ENCODE measurements at regions not wholly inside any gene's neighbourhood (a gene's known extent, or its start where the extent isn't known, plus 50 kb on each side); places are given as distances from the start of the nearest gene placed in this dataset.

DNA sequence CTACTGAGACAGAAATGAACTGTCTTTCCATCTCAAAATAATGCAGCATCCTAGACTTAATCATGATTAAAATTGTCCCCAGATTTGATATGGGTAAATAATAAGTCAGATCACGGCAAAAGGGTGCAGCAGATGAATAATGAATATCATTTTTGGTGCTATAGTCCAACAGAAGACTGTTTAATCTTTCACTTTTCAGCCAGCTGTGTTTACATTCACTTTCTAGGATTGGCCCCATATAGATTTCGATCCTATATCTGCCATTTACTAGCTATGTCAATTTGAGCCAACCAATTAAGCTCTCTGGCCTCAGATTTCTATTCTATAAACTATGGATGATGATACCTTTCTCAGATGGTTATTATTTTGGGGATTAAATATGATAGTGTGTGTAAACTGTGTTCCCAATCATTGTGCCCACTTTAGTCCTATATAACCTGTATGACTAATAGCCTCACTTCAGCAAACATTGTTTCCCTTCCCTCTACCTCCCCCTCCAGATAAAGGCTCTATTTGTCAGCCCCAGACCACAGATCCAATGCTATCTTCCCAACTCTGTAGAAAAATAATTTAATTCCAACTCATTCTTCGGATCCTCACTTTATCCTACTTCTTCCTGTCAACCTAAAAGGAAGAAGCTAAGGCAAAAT lies 53.6 kb upstream of the NT5E start:
- Histone ChIP-seq H3K4me1 (ENCODE audit: insufficient read depth) (peaks cover 8% of the 10 kb centered on the region), H3K27ac (no peak overlapping the region), H3K9me2 (ENCODE audit: insufficient read depth) (no peaks in the 10 kb centered on the region), H4K20me1 (ENCODE audit: insufficient read depth) (no peaks in the 10 kb centered on the region), H3K27me3 (replicated peaks; ENCODE audit: insufficient read depth) (no peaks in the 10 kb centered on the region), H3K36me3 (ENCODE audit: low read depth) (no peaks in the 10 kb centered on the region), H3K4me2 (ENCODE audit: unreplicated experiment) (no peak overlapping the region), H3K9me3 (ENCODE audit: low read depth) (no peaks in the 10 kb centered on the region), H3F3A (ENCODE audit: insufficient read depth) (no peaks in the 10 kb centered on the region), H2AFZ (no peak overlapping the region), H3K4me3 (no peak overlapping the region), H3K79me2 (ENCODE audit: insufficient read depth) (no peaks in the 10 kb centered on the region), H3K9ac (no peak overlapping the region)
- in situ Hi-C loops (cut with MboI): no loop called here
- TF ChIP-seq EZH2phosphoT487 (IDR thresholded peaks at IDR 0.05; ENCODE audit: insufficient read depth, low read depth) (no peak), EZH2 (IDR thresholded peaks at IDR 0.05; ENCODE audit: insufficient read depth, poor library complexity, severe bottlenecking) (no peak)
- WGBS, 2 experiments (ENCODE audit: low coverage in 1 of 2, low lambda C conversion rate in 2 of 2, missing lambda C conversion rate in 2 of 2): 94 to 98% methylated on average over 3 of the region's 3 CpGs
- no peak for DNase-seq

DNA sequence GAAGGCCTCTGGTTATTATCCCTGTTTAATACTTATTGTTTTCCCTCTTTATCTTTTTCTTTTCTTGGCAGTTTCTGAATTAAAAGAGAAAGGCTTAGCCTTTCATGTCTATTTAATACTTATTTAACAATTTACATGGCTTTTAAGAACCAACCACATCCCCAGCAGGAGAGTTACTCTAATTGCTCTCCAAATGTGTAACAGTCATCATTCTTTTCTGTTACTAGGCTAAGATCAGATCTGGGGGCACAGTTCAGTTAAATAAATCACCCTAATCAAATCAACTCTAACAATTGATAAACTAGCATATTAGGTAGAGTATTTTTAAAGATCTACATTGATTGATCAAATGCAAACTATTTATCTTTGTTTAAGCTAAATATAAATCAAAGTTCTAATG lies 54.1 kb upstream of the NT5E start:
- Histone ChIP-seq H3K36me3 (ENCODE audit: low read depth) (no peaks in the 10 kb centered on the region), H3K27ac (no peak overlapping the region)
- in situ Hi-C loops (cut with MboI): no loop called here

DNA sequence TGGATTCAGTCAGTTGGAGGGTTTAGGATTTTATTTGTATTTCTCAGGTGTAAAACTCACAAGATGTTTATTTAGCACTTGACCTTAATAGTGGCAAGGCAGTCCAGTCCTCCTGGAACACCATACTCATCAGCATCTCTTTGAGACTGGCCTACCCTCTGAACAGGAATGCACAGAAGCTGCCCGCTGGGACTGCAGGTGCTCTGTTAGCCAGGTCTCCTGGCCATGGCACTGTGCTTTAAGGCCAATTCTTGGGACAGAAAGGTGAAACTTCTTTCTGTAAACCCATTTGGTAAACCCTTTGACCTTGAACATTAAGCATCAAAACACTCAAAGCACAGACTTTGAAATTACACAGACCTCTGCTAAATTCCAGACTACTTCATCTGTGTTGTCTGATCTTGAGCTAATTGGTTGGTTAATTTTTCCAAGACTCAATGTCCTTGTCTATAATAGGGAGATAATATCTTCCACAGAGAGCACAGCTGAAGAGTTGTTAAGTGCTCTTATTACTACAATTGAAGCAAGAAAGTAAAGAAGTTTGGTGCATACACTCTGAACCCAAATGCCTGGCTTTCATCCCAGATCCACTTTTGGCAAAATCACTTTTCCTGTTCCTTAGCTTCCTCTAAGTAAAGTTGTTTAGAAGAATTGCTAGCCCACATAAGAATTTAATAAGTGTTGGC lies 54.9 kb upstream of the NT5E start:
- Histone ChIP-seq H3K27me3 (replicated peaks; ENCODE audit: insufficient read depth) (no peaks in the 10 kb centered on the region), H3K27ac (no peak overlapping the region), H3K79me2 (ENCODE audit: insufficient read depth) (no peaks in the 10 kb centered on the region), H3K9me2 (ENCODE audit: insufficient read depth) (no peaks in the 10 kb centered on the region), H4K20me1 (ENCODE audit: insufficient read depth) (no peaks in the 10 kb centered on the region), H3K36me3 (ENCODE audit: low read depth) (no peaks in the 10 kb centered on the region), H2AFZ (no peak overlapping the region), H3K4me2 (ENCODE audit: unreplicated experiment) (no peak overlapping the region), H3K4me1 (ENCODE audit: insufficient read depth) (peaks cover 16% of the 10 kb centered on the region), H3K9me3 (ENCODE audit: low read depth) (no peaks in the 10 kb centered on the region), H3K9ac (no peak overlapping the region), H3F3A (ENCODE audit: insufficient read depth) (no peaks in the 10 kb centered on the region), H3K4me3 (no peak overlapping the region)
- no peak for DNase-seq
- TF ChIP-seq EZH2 (IDR thresholded peaks at IDR 0.05; ENCODE audit: insufficient read depth, poor library complexity, severe bottlenecking) (no peak), EZH2phosphoT487 (IDR thresholded peaks at IDR 0.05; ENCODE audit: insufficient read depth, low read depth) (no peak)
- in situ Hi-C loops (cut with MboI): no loop called here
- WGBS, 2 experiments (ENCODE audit: low coverage in 1 of 2, low lambda C conversion rate in 2 of 2, missing lambda C conversion rate in 2 of 2): 88 to 100% methylated on average over 1 of the region's 1 CpG

More for the DNA sequence above, 54.1 kb upstream of the NT5E start:
- Histone ChIP-seq H3K79me2 (ENCODE audit: insufficient read depth) (no peaks in the 10 kb centered on the region), H4K20me1 (ENCODE audit: insufficient read depth) (no peaks in the 10 kb centered on the region), H3K4me2 (ENCODE audit: unreplicated experiment) (no peak overlapping the region), H3F3A (ENCODE audit: insufficient read depth) (no peaks in the 10 kb centered on the region), H2AFZ (no peak overlapping the region), H3K9ac (no peak overlapping the region), H3K9me2 (ENCODE audit: insufficient read depth) (no peaks in the 10 kb centered on the region), H3K9me3 (ENCODE audit: low read depth) (no peaks in the 10 kb centered on the region), H3K4me3 (no peak overlapping the region), H3K4me1 (ENCODE audit: insufficient read depth) (peaks cover 9% of the 10 kb centered on the region), H3K27me3 (replicated peaks; ENCODE audit: insufficient read depth) (no peaks in the 10 kb centered on the region)
- no peak for DNase-seq
- TF ChIP-seq EZH2 (IDR thresholded peaks at IDR 0.05; ENCODE audit: insufficient read depth, poor library complexity, severe bottlenecking) (no peak), EZH2phosphoT487 (IDR thresholded peaks at IDR 0.05; ENCODE audit: insufficient read depth, low read depth) (no peak)

DNA sequence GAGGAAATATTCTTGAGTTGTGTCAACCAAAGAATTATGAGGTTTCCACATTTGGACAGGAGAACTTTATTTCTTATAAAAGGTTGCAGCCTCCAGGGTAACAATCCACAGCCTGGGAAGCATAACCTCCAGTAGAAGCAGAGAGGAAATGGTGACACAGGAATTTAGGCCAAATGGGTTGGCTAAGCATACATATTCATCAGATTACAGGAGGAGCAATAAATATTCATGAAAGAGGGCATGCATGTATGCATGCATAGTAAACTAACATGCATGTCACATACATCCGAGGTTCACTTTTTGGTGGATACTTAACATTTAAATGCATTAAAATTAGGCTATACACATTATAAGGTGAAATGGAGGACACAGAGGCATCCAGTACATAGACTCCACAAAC lies 55.7 kb upstream of the NT5E start:
- Histone ChIP-seq H3F3A (ENCODE audit: insufficient read depth) (no peaks in the 10 kb centered on the region), H3K36me3 (ENCODE audit: low read depth) (no peaks in the 10 kb centered on the region), H3K79me2 (ENCODE audit: insufficient read depth) (no peaks in the 10 kb centered on the region), H3K9me2 (ENCODE audit: insufficient read depth) (no peaks in the 10 kb centered on the region), H4K20me1 (ENCODE audit: insufficient read depth) (no peaks in the 10 kb centered on the region), H3K4me1 (ENCODE audit: insufficient read depth) (peaks cover 20% of the 10 kb centered on the region), H2AFZ (no peak overlapping the region), H3K4me2 (ENCODE audit: unreplicated experiment) (no peak overlapping the region), H3K9ac (no peak overlapping the region), H3K27me3 (replicated peaks; ENCODE audit: insufficient read depth) (no peaks in the 10 kb centered on the region), H3K9me3 (ENCODE audit: low read depth) (no peaks in the 10 kb centered on the region), H3K27ac (no peak overlapping the region), H3K4me3 (no peak overlapping the region)
- DNase-seq: no peak
- 97 to 100% methylated on average over 1 of the region's 1 CpG for WGBS, 2 experiments (ENCODE audit: low coverage in 1 of 2, low lambda C conversion rate in 2 of 2, missing lambda C conversion rate in 2 of 2)
- TF ChIP-seq EZH2 (IDR thresholded peaks at IDR 0.05; ENCODE audit: insufficient read depth, poor library complexity, severe bottlenecking) (no peak), EZH2phosphoT487 (IDR thresholded peaks at IDR 0.05; ENCODE audit: insufficient read depth, low read depth) (no peak)
- in situ Hi-C loops (cut with MboI): no loop called here
